ENCODE measurements at regions not wholly inside any gene's neighbourhood (a gene's known extent, or its start where the extent isn't known, plus 50 kb on each side); places are given as distances from the start of the nearest gene placed in this dataset.

- TF ChIP-seq HMG20B (CRISPR knock-in tag; IDR thresholded peaks at IDR 0.05) (no peak), NR3C1 (CRISPR knock-in tag; IDR thresholded peaks at IDR 0.05) (no peak)
These were observed 344.6 kb downstream of the SV2B start (continued) for GRCh38 chr15:91444656-91445055.

- no peaks in the 10 kb centered on the region for H3K4me1 ChIP-seq (replicated peaks in 1 of 2; ENCODE audit: control insufficient read depth in 2 of 2, insufficient read depth in 2 of 2, low read length in 2 of 2)
- no peaks in the 10 kb centered on the region for H3K36me3 ChIP-seq (ENCODE audit: control insufficient read depth, insufficient read depth, low read length)
- no peaks in the 10 kb centered on the region for H4K20me1 ChIP-seq (replicated peaks; ENCODE audit: control insufficient read depth, insufficient read depth, low read length)
- H2AFZ ChIP-seq (ENCODE audit: low read depth, low read length): no peak overlapping the region
- POLR2A ChIA-PET: no interaction called here
- CTCF ChIA-PET (ENCODE audit: low intra/inter-chr PET ratio): no interaction called here
- no peak for ATAC-seq
- H3K79me2 ChIP-seq (ENCODE audit: control insufficient read depth, insufficient read depth, low read length): no peaks in the 10 kb centered on the region
- no peaks in the 10 kb centered on the region for H3K9me1 ChIP-seq (ENCODE audit: control insufficient read depth, insufficient read depth, low read length)
- FAIRE-seq: peak; percentile 32
- intact Hi-C loops (cut with micrococcal nuclease): no loop called here
- H3K27ac ChIP-seq (ENCODE audit: extremely low read depth, low read depth, low read length): no peak overlapping the region
- in situ Hi-C loops (cut with MboI): no loop called here
- no peak overlapping the region for H3K9ac ChIP-seq (ENCODE audit: insufficient read depth in 1 of 2, low read depth in 2 of 2, low read length in 2 of 2)
- 5% methylated on average over 3 of the region's 3 CpGs for WGBS (ENCODE audit: insufficient coverage, low coverage, missing lambda C conversion rate)
- DNase-seq (ENCODE audit: extremely low read depth in 1 of 4, low spot score in 3 of 4): no peak
- H3K4me2 ChIP-seq (ENCODE audit: insufficient read depth, low read length): no peak overlapping the region
- no peaks in the 10 kb centered on the region for H3K9me3 ChIP-seq (replicated peaks; ENCODE audit: control insufficient read depth, insufficient read depth, low read depth, low read length)
- no peak for TF ChIP-seq NCOA1 (IDR thresholded peaks at IDR 0.05; ENCODE audit: low read depth)
- TF ChIP-seq ZNF253 (CRISPR knock-in tag; conservative IDR thresholded peaks at IDR 0.05): no peak
- BruUV-seq (replicated peaks): no TSS peak
- H3K4me3 ChIP-seq: no peak overlapping the region
- peaks cover 0 to 4% of the 10 kb centered on the region in 2 experiments; a peak in 2 of 5 replicates for H3K27me3 ChIP-seq (ENCODE audit: control insufficient read depth in 2 of 2, insufficient read depth in 2 of 2, low read length in 2 of 2)
These were observed 345.7 kb downstream of the SV2B start for GRCh38 chr15:91445695-91446228.

GRCh38 chr15:91447991-91448644 is 348.1 kb downstream of the SV2B start:
- H3K79me2 ChIP-seq (ENCODE audit: control insufficient read depth, insufficient read depth, low read length): no peaks in the 10 kb centered on the region
- in situ Hi-C loops (cut with MboI): no loop called here
- peaks cover 0 to 4% of the 10 kb centered on the region in 2 experiments; a peak in 2 of 5 replicates for H3K27me3 ChIP-seq (ENCODE audit: control insufficient read depth in 2 of 2, insufficient read depth in 2 of 2, low read length in 2 of 2)
- WGBS (ENCODE audit: insufficient coverage, low coverage, missing lambda C conversion rate): 2% methylated on average over 3 of the region's 3 CpGs
- intact Hi-C loops (cut with micrococcal nuclease): no loop called here
- no peak overlapping the region for H3K4me2 ChIP-seq (ENCODE audit: insufficient read depth, low read length)
- no peaks in the 10 kb centered on the region for H3K9me1 ChIP-seq (ENCODE audit: control insufficient read depth, insufficient read depth, low read length)
- ATAC-seq (no peak), DNase-seq (ENCODE audit: extremely low read depth in 1 of 4, low spot score in 3 of 4) (no peak), FAIRE-seq (no peak)
- no peaks in the 10 kb centered on the region for H3K4me1 ChIP-seq (replicated peaks in 1 of 2; ENCODE audit: control insufficient read depth in 2 of 2, insufficient read depth in 2 of 2, low read length in 2 of 2)
- H3K4me3 ChIP-seq: no peak overlapping the region
- no peak for TF ChIP-seq THAP12 (CRISPR knock-in tag; IDR thresholded peaks at IDR 0.05)
- no peak for TF ChIP-seq ARID3B (CRISPR knock-in tag; IDR thresholded peaks at IDR 0.05; ENCODE audit: borderline replicate concordance)
- TF ChIP-seq NFIX (CRISPR knock-in tag; IDR thresholded peaks at IDR 0.05; ENCODE audit: low read depth): no peak
- TF ChIP-seq FOXA1 (IDR thresholded peaks at IDR 0.05; ENCODE audit: borderline replicate concordance): no peak
- no peak for TF ChIP-seq ILF3 (IDR thresholded peaks at IDR 0.05; ENCODE audit: borderline replicate concordance)
- no peak for TF ChIP-seq SLC30A9 (CRISPR knock-in tag; IDR thresholded peaks at IDR 0.05)
- no peak for TF ChIP-seq ZNF347 (CRISPR knock-in tag; IDR thresholded peaks at IDR 0.05; ENCODE audit: low read depth)
- POLR2A ChIA-PET: no interaction called here
- no peaks in the 10 kb centered on the region for H3K9me3 ChIP-seq (replicated peaks; ENCODE audit: control insufficient read depth, insufficient read depth, low read depth, low read length)
- no peaks in the 10 kb centered on the region for H4K20me1 ChIP-seq (replicated peaks; ENCODE audit: control insufficient read depth, insufficient read depth, low read length)
- no TSS peak for BruUV-seq (replicated peaks)
- no peak overlapping the region for H3K9ac ChIP-seq (ENCODE audit: insufficient read depth in 1 of 2, low read depth in 2 of 2, low read length in 2 of 2)
- no peak overlapping the region for H3K27ac ChIP-seq (ENCODE audit: extremely low read depth, low read depth, low read length)
- no peak overlapping the region for H2AFZ ChIP-seq (ENCODE audit: low read depth, low read length)
- no peaks in the 10 kb centered on the region for H3K36me3 ChIP-seq (ENCODE audit: control insufficient read depth, insufficient read depth, low read length)
- CTCF ChIA-PET (ENCODE audit: low intra/inter-chr PET ratio): no interaction called here
